ENCODE measurements at regions not wholly inside any gene's neighbourhood (a gene's known extent, or its start where the extent isn't known, plus 50 kb on each side); places are given as distances from the start of the nearest gene placed in this dataset.

- ATAC-seq, result no peak
- TF ChIP-seq PATZ1 (CRISPR knock-in tag; IDR thresholded peaks at IDR 0.05; ENCODE audit: borderline replicate concordance), result no peak
- TF ChIP-seq CREB5 (CRISPR knock-in tag; IDR thresholded peaks at IDR 0.05; ENCODE audit: low read depth), result no peak
- TF ChIP-seq ESRRG (CRISPR knock-in tag; IDR thresholded peaks at IDR 0.05), result no peak
- TF ChIP-seq RARB (CRISPR knock-in tag; IDR thresholded peaks at IDR 0.05), result no peak
- TF ChIP-seq ZNF565 (CRISPR knock-in tag; conservative IDR thresholded peaks at IDR 0.05; ENCODE audit: low read depth), result no peak
- TF ChIP-seq ZFP30 (CRISPR knock-in tag; IDR thresholded peaks at IDR 0.05), result no peak
- TF ChIP-seq ARNTL (CRISPR knock-in tag; IDR thresholded peaks at IDR 0.05; ENCODE audit: borderline replicate concordance, low read depth), result no peak
- no peak for TF ChIP-seq ISL1 (CRISPR knock-in tag; IDR thresholded peaks at IDR 0.05)
- no peak for TF ChIP-seq BACH2 (CRISPR knock-in tag; IDR thresholded peaks at IDR 0.05; ENCODE audit: borderline replicate concordance)
- TF ChIP-seq SNAI2 (CRISPR knock-in tag; IDR thresholded peaks at IDR 0.05), result no peak
- TF ChIP-seq ZC3H10 (CRISPR knock-in tag; IDR thresholded peaks at IDR 0.05), result no peak
- TF ChIP-seq ZNF70 (CRISPR knock-in tag; IDR thresholded peaks at IDR 0.05), result no peak
- no peak for TF ChIP-seq PPARA (CRISPR knock-in tag; IDR thresholded peaks at IDR 0.05; ENCODE audit: borderline replicate concordance)
- no peak for TF ChIP-seq TSHZ2 (CRISPR knock-in tag; IDR thresholded peaks at IDR 0.05)
These were observed 54.1 kb upstream of the HTATIP2 start for GRCh38 chr11:20309231-20310025.

- no peak for ATAC-seq
- TF ChIP-seq PPARA (CRISPR knock-in tag; IDR thresholded peaks at IDR 0.05; ENCODE audit: borderline replicate concordance) (no peak), POU6F1 (CRISPR knock-in tag; IDR thresholded peaks at IDR 0.05; ENCODE audit: borderline replicate concordance, low read depth) (no peak), PATZ1 (CRISPR knock-in tag; IDR thresholded peaks at IDR 0.05; ENCODE audit: borderline replicate concordance) (no peak), ZNF8 (CRISPR knock-in tag; IDR thresholded peaks at IDR 0.05) (no peak), ARNTL (CRISPR knock-in tag; IDR thresholded peaks at IDR 0.05; ENCODE audit: borderline replicate concordance, low read depth) (no peak), ZFP3 (CRISPR knock-in tag; IDR thresholded peaks at IDR 0.05) (no peak), CSDC2 (CRISPR knock-in tag; IDR thresholded peaks at IDR 0.05) (no peak), ZNF70 (CRISPR knock-in tag; IDR thresholded peaks at IDR 0.05) (no peak), BACH2 (CRISPR knock-in tag; IDR thresholded peaks at IDR 0.05; ENCODE audit: borderline replicate concordance) (no peak), ISL1 (CRISPR knock-in tag; IDR thresholded peaks at IDR 0.05) (no peak)
These were observed 54.9 kb upstream of the HTATIP2 start for GRCh38 chr11:20308601-20309000.

- no peak for ATAC-seq
- TF ChIP-seq ZNF565 (CRISPR knock-in tag; conservative IDR thresholded peaks at IDR 0.05; ENCODE audit: low read depth), result no peak
- no peak for TF ChIP-seq SNAI2 (CRISPR knock-in tag; IDR thresholded peaks at IDR 0.05)
- TF ChIP-seq CSDC2 (CRISPR knock-in tag; IDR thresholded peaks at IDR 0.05), result no peak
- TF ChIP-seq CREB5 (CRISPR knock-in tag; IDR thresholded peaks at IDR 0.05; ENCODE audit: low read depth), result no peak
- TF ChIP-seq PPARA (CRISPR knock-in tag; IDR thresholded peaks at IDR 0.05; ENCODE audit: borderline replicate concordance), result no peak
- no peak for TF ChIP-seq ZNF8 (CRISPR knock-in tag; IDR thresholded peaks at IDR 0.05)
- no peak for TF ChIP-seq ZNF70 (CRISPR knock-in tag; IDR thresholded peaks at IDR 0.05)
- TF ChIP-seq PATZ1 (CRISPR knock-in tag; IDR thresholded peaks at IDR 0.05; ENCODE audit: borderline replicate concordance), result no peak
- TF ChIP-seq POU6F1 (CRISPR knock-in tag; IDR thresholded peaks at IDR 0.05; ENCODE audit: borderline replicate concordance, low read depth), result no peak
- no peak for TF ChIP-seq ZC3H10 (CRISPR knock-in tag; IDR thresholded peaks at IDR 0.05)
- TF ChIP-seq TCF4 (CRISPR knock-in tag; IDR thresholded peaks at IDR 0.05; ENCODE audit: borderline replicate concordance), result no peak
- TF ChIP-seq RARB (CRISPR knock-in tag; IDR thresholded peaks at IDR 0.05), result no peak
- no peak for TF ChIP-seq BACH2 (CRISPR knock-in tag; IDR thresholded peaks at IDR 0.05; ENCODE audit: borderline replicate concordance)
These were observed 60.0 kb upstream of the HTATIP2 start for GRCh38 chr11:20303391-20303965.

Measured in SK-N-SH treated with all-trans-retinoic acid at 6 μM for 48 hours (cell line).